H9 (cell line): ENCODE measurements at regions not wholly inside any gene's neighbourhood (a gene's known extent, or its start where the extent isn't known, plus 50 kb on each side); places are given as distances from the start of the nearest gene placed in this dataset.

Experiments used
- DNase-seq: peaks from one replicate; pipeline ENCODE4 v3.0.0-alpha.2; 2017
- H2AFZ ChIP-seq: one replicate; pipeline ENCODE4 v1.6.1; 2013; ENCODE audit warnings: mild to moderate bottlenecking, low read length, control low read depth, moderate library complexity
- H2AK5ac ChIP-seq: 2 replicates; pipeline ENCODE4 v1.6.1; 2013; ENCODE audit warnings: low read length, control low read depth, mixed read lengths; ENCODE audit not compliant: insufficient read length
- H2BK120ac ChIP-seq: one replicate; pipeline ENCODE4 v1.6.1; 2013; ENCODE audit warnings: low read depth, mild to moderate bottlenecking, low read length, control low read depth, inconsistent platforms; ENCODE audit not compliant: poor library complexity, severe bottlenecking
- H2BK12ac ChIP-seq: 2 replicates; pipeline ENCODE4 v1.6.1; 2013; ENCODE audit warnings: low read length, control low read depth, mixed read lengths, low read depth; ENCODE audit not compliant: insufficient read length
- H2BK15ac ChIP-seq: 2 replicates; pipeline ENCODE4 v1.6.1; 2013; ENCODE audit warnings: low read depth, low read length, control low read depth
- H2BK20ac ChIP-seq: one replicate; pipeline ENCODE4 v1.6.1; 2013; ENCODE audit warnings: low read depth, mild to moderate bottlenecking, low read length, control low read depth, inconsistent platforms; ENCODE audit not compliant: poor library complexity, severe bottlenecking
- H2BK5ac ChIP-seq: 2 replicates; pipeline ENCODE4 v1.6.1; 2013; ENCODE audit warnings: low read length, control low read depth, mixed read lengths; ENCODE audit not compliant: insufficient read length
- H3K14ac ChIP-seq: 2 replicates; pipeline ENCODE4 v1.6.1; 2013; ENCODE audit warnings: low read length, control low read depth; ENCODE audit not compliant: insufficient read depth
- H3K18ac ChIP-seq: 2 replicates; pipeline ENCODE4 v1.6.1; 2013; ENCODE audit warnings: low read depth, mild to moderate bottlenecking, mixed read lengths, low read length, control low read depth; ENCODE audit not compliant: insufficient read length
- H3K23ac ChIP-seq: 2 replicates; pipeline ENCODE4 v1.6.1; 2013; ENCODE audit warnings: low read length, control low read depth, mixed read lengths, low read depth; ENCODE audit not compliant: insufficient read length
- H3K23me2 ChIP-seq: 2 replicates; pipeline ENCODE4 v1.6.1; 2013; ENCODE audit warnings: low read depth, mild to moderate bottlenecking, mixed read lengths, low read length, control low read depth; ENCODE audit not compliant: insufficient read length, poor library complexity, severe bottlenecking
- H3K27ac ChIP-seq: 2 replicates; pipeline ENCODE4 v1.5.1; 2013; ENCODE audit warnings: low read length, control low read depth, mixed read lengths, low read depth; ENCODE audit not compliant: insufficient read length
- H3K27me3 ChIP-seq: 2 replicates; pipeline ENCODE4 v1.6.1; 2013; ENCODE audit warnings: low read length, control low read depth, inconsistent platforms; ENCODE audit not compliant: insufficient read depth
- H3K4ac ChIP-seq: 2 replicates; pipeline ENCODE4 v1.6.1; 2013; ENCODE audit warnings: low read depth, mild to moderate bottlenecking, control low read depth, inconsistent platforms, low read length, moderate library complexity
- H3K4me1 ChIP-seq: 2 replicates; pipeline ENCODE4 v1.6.1; 2013; ENCODE audit warnings: low read length, control low read depth, inconsistent platforms; ENCODE audit not compliant: insufficient read depth
- H3K4me2 ChIP-seq: 2 replicates; pipeline ENCODE4 v1.6.1; 2013; ENCODE audit warnings: low read length, control low read depth, mixed read lengths; ENCODE audit not compliant: insufficient read length, insufficient read depth
- H3K56ac ChIP-seq: 2 replicates; pipeline ENCODE4 v1.6.1; 2013; ENCODE audit warnings: low read depth, mild to moderate bottlenecking, mixed read lengths, low read length, control low read depth; ENCODE audit not compliant: insufficient read length
- H3K79me1 ChIP-seq: 2 replicates; pipeline ENCODE4 v1.6.1; 2013; ENCODE audit warnings: low read depth, mild to moderate bottlenecking, moderate library complexity, low read length, control low read depth, inconsistent platforms; ENCODE audit not compliant: insufficient read depth, poor library complexity, severe bottlenecking
- H3K79me2 ChIP-seq: 2 replicates; pipeline ENCODE4 v1.6.1; 2013; ENCODE audit warnings: low read length, control low read depth, inconsistent platforms; ENCODE audit not compliant: insufficient read depth
- H3K9ac ChIP-seq: 2 replicates; pipeline ENCODE4 v1.6.1; 2013; ENCODE audit warnings: low read length, control low read depth, mixed read lengths; ENCODE audit not compliant: insufficient read length; ENCODE audit errors: extremely low read depth
- H3K9me3 ChIP-seq: one replicate; pipeline ENCODE4 v1.6.1; 2013; ENCODE audit warnings: low read depth, low read length, inconsistent platforms; ENCODE audit not compliant: control insufficient read depth
- H3T11ph ChIP-seq: one replicate; pipeline ENCODE4 v1.6.1; 2013; ENCODE audit warnings: mild to moderate bottlenecking, low read length, control low read depth, inconsistent platforms
- H4K20me1 ChIP-seq: one replicate; pipeline ENCODE4 v1.6.1; 2013; ENCODE audit not compliant: control insufficient read depth, insufficient read length, insufficient read depth
- H4K5ac ChIP-seq: 2 replicates; pipeline ENCODE4 v1.6.1; 2013; ENCODE audit warnings: low read depth, mild to moderate bottlenecking, mixed read lengths, low read length, control low read depth; ENCODE audit not compliant: insufficient read length
- H4K8ac ChIP-seq: replicated peaks from 2 replicates; pipeline ENCODE4 v1.6.1; 2013; ENCODE audit warnings: low read length, control low read depth, mixed read lengths, low read depth; ENCODE audit not compliant: insufficient read length
- H4K91ac ChIP-seq: 2 replicates; pipeline ENCODE4 v1.6.1; 2013; ENCODE audit warnings: low read depth, mild to moderate bottlenecking, moderate library complexity, mixed read lengths, low read length, control low read depth; ENCODE audit not compliant: insufficient read length
- H3K27ac Mint-ChIP-seq, 3 experiments: 2 replicates in 2 of 3; 3 replicates in 1 of 3; pipeline ENCODE4 v1.8.0; 2020 to 2021; ENCODE audit warnings: mixed read lengths in 3 of 3, mild to moderate bottlenecking in 1 of 3, moderate library complexity in 1 of 3
- H3K27me3 Mint-ChIP-seq: 2 replicates; pipeline ENCODE4 v1.8.0; 2021; ENCODE audit warnings: low read depth, mild to moderate bottlenecking, moderate library complexity, mixed read lengths
- H3K36me3 Mint-ChIP-seq, 3 experiments: 2 replicates in 2 of 3; 3 replicates in 1 of 3; pipeline ENCODE4 v1.8.0; 2020 to 2021; ENCODE audit warnings: low read depth in 3 of 3, mixed read lengths in 3 of 3; ENCODE audit not compliant: insufficient read depth in 1 of 3
- H3K4me1 Mint-ChIP-seq, 2 experiments: 2 replicates each; pipeline ENCODE4 v1.8.0; 2020; ENCODE audit warnings: mixed read lengths in 2 of 2
- H3K4me3 Mint-ChIP-seq, 2 experiments: 2 replicates in 1 of 2; 3 replicates in 1 of 2; pipeline ENCODE4 v1.8.0; 2020 to 2021; ENCODE audit warnings: mild to moderate bottlenecking in 2 of 2, mixed read lengths in 2 of 2, moderate library complexity in 1 of 2
- H3K9me3 Mint-ChIP-seq, 2 experiments: 2 replicates in 1 of 2; 3 replicates in 1 of 2; pipeline ENCODE4 v1.8.0; 2020; ENCODE audit warnings: mild to moderate bottlenecking in 2 of 2, mixed read lengths in 2 of 2, moderate library complexity in 1 of 2
- TF ChIP-seq, protein P1 (sequence below): fragments of 200-600 bp; sonication (generic); conservative IDR thresholded peaks from 3 replicates; pipeline ENCODE4 v1.8.0; 2021; ENCODE audit warnings: antibody characterized with exemption, mild to moderate bottlenecking

DNA sequence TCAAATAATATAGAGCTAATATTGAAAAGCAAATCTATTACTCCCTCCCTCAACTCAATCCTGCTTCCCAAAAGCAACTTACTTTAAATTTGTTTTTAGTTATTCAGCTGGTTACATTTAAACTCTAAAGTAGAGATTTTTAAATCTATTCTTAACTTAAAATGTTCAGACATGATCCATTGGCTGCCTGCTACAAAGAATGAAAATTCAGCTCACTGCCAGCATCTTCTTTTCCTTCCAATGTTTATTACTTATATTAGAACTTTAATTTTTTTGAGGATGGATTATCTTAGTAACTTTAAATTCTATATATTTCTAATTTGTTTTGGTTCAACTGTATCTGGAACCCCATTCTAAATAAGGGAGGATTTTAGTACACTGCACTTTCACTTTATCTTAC is 163.2 kb downstream of the TMEM167A start:
- TF ChIP-seq, protein P1, sequence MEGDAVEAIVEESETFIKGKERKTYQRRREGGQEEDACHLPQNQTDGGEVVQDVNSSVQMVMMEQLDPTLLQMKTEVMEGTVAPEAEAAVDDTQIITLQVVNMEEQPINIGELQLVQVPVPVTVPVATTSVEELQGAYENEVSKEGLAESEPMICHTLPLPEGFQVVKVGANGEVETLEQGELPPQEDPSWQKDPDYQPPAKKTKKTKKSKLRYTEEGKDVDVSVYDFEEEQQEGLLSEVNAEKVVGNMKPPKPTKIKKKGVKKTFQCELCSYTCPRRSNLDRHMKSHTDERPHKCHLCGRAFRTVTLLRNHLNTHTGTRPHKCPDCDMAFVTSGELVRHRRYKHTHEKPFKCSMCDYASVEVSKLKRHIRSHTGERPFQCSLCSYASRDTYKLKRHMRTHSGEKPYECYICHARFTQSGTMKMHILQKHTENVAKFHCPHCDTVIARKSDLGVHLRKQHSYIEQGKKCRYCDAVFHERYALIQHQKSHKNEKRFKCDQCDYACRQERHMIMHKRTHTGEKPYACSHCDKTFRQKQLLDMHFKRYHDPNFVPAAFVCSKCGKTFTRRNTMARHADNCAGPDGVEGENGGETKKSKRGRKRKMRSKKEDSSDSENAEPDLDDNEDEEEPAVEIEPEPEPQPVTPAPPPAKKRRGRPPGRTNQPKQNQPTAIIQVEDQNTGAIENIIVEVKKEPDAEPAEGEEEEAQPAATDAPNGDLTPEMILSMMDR: no peak
- no peak for DNase-seq
- H3K36me3 Mint-ChIP-seq: peaks cover 10 to 15% (median 15%) of the 10 kb centered on the region in 3 experiments
- Histone ChIP-seq H3K27ac (no peak overlapping the region), H4K8ac (no peak overlapping the region), H3K9me3 (no peaks in the 10 kb centered on the region), H4K20me1 (no peaks in the 10 kb centered on the region), H2AFZ (no peak overlapping the region), H3K4me2 (no peak overlapping the region), H2BK20ac (no peak overlapping the region), H3K56ac (no peak overlapping the region), H3K23ac (no peak overlapping the region), H3K14ac (no peak overlapping the region), H2BK15ac (no peak overlapping the region), H3K4me1 (no peaks in the 10 kb centered on the region), H3K27me3 (no peaks in the 10 kb centered on the region), H2AK5ac (no peak overlapping the region), H3K9ac (no peak overlapping the region), H4K91ac (no peak overlapping the region), H2BK12ac (no peak overlapping the region), H2BK120ac (no peak overlapping the region), H3T11ph (no peak overlapping the region), H3K23me2 (no peaks in the 10 kb centered on the region), H3K79me1 (no peaks in the 10 kb centered on the region), H2BK5ac (no peak overlapping the region), H4K5ac (no peak overlapping the region), H3K4ac (no peak overlapping the region), H3K18ac (no peak overlapping the region), H3K79me2 (no peaks in the 10 kb centered on the region)
- H3K4me3 Mint-ChIP-seq: no peak overlapping the region
- peaks cover 13 to 14% of the 10 kb centered on the region in 2 experiments for H3K9me3 Mint-ChIP-seq
- H3K27ac Mint-ChIP-seq: no peak overlapping the region
- H3K4me1 Mint-ChIP-seq: peaks cover 9 to 16% of the 10 kb centered on the region in 2 experiments
- no peaks in the 10 kb centered on the region for H3K27me3 Mint-ChIP-seq
